ENCODE measurements at regions not wholly inside any gene's neighbourhood (a gene's known extent, or its start where the extent isn't known, plus 50 kb on each side); places are given as distances from the start of the nearest gene placed in this dataset.

GRCh38 chr5:105903069-105903468, 1767.7 kb downstream of the EFNA5 start:
- Histone ChIP-seq H3K27me3 (no peaks in the 10 kb centered on the region), H3K27ac (no peak overlapping the region), H3K4me1 (no peaks in the 10 kb centered on the region), H3K4me3 (no peak overlapping the region), H3K9me3 (no peaks in the 10 kb centered on the region), H3K36me3 (no peaks in the 10 kb centered on the region)
- no peak for TF ChIP-seq CTCF (IDR thresholded peaks at IDR 0.05)
- no peak for DNase-seq
- intact Hi-C loops (cut with DNase I; ENCODE audit: low total_unique reads) = no loop called here

GRCh38 chr5:105899726-105900125, 1771.0 kb downstream of the EFNA5 start:
- Histone ChIP-seq H3K36me3 (no peaks in the 10 kb centered on the region), H3K9me3 (no peaks in the 10 kb centered on the region), H3K4me1 (no peaks in the 10 kb centered on the region), H3K27ac (no peak overlapping the region), H3K27me3 (no peaks in the 10 kb centered on the region), H3K4me3 (no peak overlapping the region)
- DNase-seq = no peak
- TF ChIP-seq CTCF (IDR thresholded peaks at IDR 0.05) = no peak
- intact Hi-C loops (cut with DNase I; ENCODE audit: low total_unique reads) = no loop called here

GRCh38 chr5:105898183-105898582, 1772.6 kb downstream of the EFNA5 start:
- DNase-seq = no peak
- no peak for TF ChIP-seq CTCF (IDR thresholded peaks at IDR 0.05)
- no peaks in the 10 kb centered on the region for H3K4me1 ChIP-seq

GRCh38 chr5:105885266-105885665, 1785.5 kb downstream of the EFNA5 start:
- Histone ChIP-seq H3K4me3 (no peak overlapping the region), H3K27me3 (no peaks in the 10 kb centered on the region), H3K27ac (no peak overlapping the region), H3K9me3 (no peaks in the 10 kb centered on the region), H3K4me1 (no peaks in the 10 kb centered on the region), H3K36me3 (no peaks in the 10 kb centered on the region)
- no peak for DNase-seq
- no peak for TF ChIP-seq CTCF (IDR thresholded peaks at IDR 0.05)
- intact Hi-C loops (cut with DNase I; ENCODE audit: low total_unique reads) = no loop called here

More at GRCh38 chr5:105898183-105898582, 1772.6 kb downstream of the EFNA5 start:
- no peaks in the 10 kb centered on the region for H3K9me3 ChIP-seq
- intact Hi-C loops (cut with DNase I; ENCODE audit: low total_unique reads) = no loop called here
- no peak overlapping the region for H3K4me3 ChIP-seq
- no peaks in the 10 kb centered on the region for H3K27me3 ChIP-seq
- no peaks in the 10 kb centered on the region for H3K36me3 ChIP-seq
- H3K27ac ChIP-seq = no peak overlapping the region

- TF ChIP-seq CTCF (IDR thresholded peaks at IDR 0.05) = no peak
- Histone ChIP-seq H3K9me3 (no peaks in the 10 kb centered on the region), H3K4me1 (no peaks in the 10 kb centered on the region), H3K4me3 (no peak overlapping the region), H3K27ac (no peak overlapping the region), H3K27me3 (no peaks in the 10 kb centered on the region), H3K36me3 (no peaks in the 10 kb centered on the region)
- intact Hi-C loops (cut with DNase I; ENCODE audit: low total_unique reads) = no loop called here
- no peak for DNase-seq
Observed at GRCh38 chr5:105882956-105883481, 1787.7 kb downstream of the EFNA5 start.

GRCh38 chr5:105878402-105878801, 1792.3 kb downstream of the EFNA5 start:
- no peak overlapping the region for H3K4me3 ChIP-seq
- TF ChIP-seq CTCF (IDR thresholded peaks at IDR 0.05) = no peak
- no peaks in the 10 kb centered on the region for H3K36me3 ChIP-seq
- no peaks in the 10 kb centered on the region for H3K4me1 ChIP-seq
- intact Hi-C loops (cut with DNase I; ENCODE audit: low total_unique reads) = no loop called here
- no peaks in the 10 kb centered on the region for H3K27me3 ChIP-seq
- no peak overlapping the region for H3K27ac ChIP-seq
- H3K9me3 ChIP-seq = no peaks in the 10 kb centered on the region
- no peak for DNase-seq
